Breast epithelium (tissue), 3 donors: ENCODE measurements at regions not wholly inside any gene's neighbourhood (a gene's known extent, or its start where the extent isn't known, plus 50 kb on each side); places are given as distances from the start of the nearest gene placed in this dataset.

ENCODE experiments used
- CTCF ChIP-seq, 3 donors: fragments of 450-650 bp; IDR thresholded peaks; one replicate each; pipeline ENCODE4 v1.5.1; 2016 to 2017; ENCODE audit warnings: antibody characterized with exemption in 3 of 3, mild to moderate bottlenecking in 3 of 3, moderate library complexity in 3 of 3
- POLR2A ChIP-seq: fragments of 450-650 bp; IDR thresholded peaks from one replicate; pipeline ENCODE4 v1.6.1; 2016; ENCODE audit warnings: antibody characterized with exemption, mild to moderate bottlenecking, moderate library complexity

- TF ChIP-seq CTCF (IDR thresholded peaks at IDR 0.05) (no peak), POLR2A (no peak)
Observed at GRCh38 chr20:24825591-24825990, 123.5 kb upstream of the CST7 start.
